Erythroblast (primary cell): ENCODE measurements at regions not wholly inside any gene's neighbourhood (a gene's known extent, or its start where the extent isn't known, plus 50 kb on each side); places are given as distances from the start of the nearest gene placed in this dataset.

ENCODE experiments used
- GATA1 ChIP-seq: IDR thresholded peaks from 2 replicates; pipeline ENCODE4 v1.6.1; 2011; ENCODE audit warnings: low read depth, mild to moderate bottlenecking, control low read depth, low read length, moderate library complexity
- POLR2A ChIP-seq: IDR thresholded peaks from 2 replicates; pipeline ENCODE4 v1.6.1; 2011; ENCODE audit warnings: mild to moderate bottlenecking, low read length

GRCh38 chr5:89071101-89071940 is 188.3 kb upstream of the MEF2C start:
- TF ChIP-seq POLR2A: no peak
- TF ChIP-seq GATA1: no peak
